ENCODE measurements at regions not wholly inside any gene's neighbourhood (a gene's known extent, or its start where the extent isn't known, plus 50 kb on each side); places are given as distances from the start of the nearest gene placed in this dataset.
A peak's percentile ranks its signal among the peaks of the same experiment; 100 is the strongest.
"Not testable (repeated sequence)": the region's sequence is repeated elsewhere in the genome, so short reads cannot be mapped to it uniquely, and the experiment has no call there.

DNA sequence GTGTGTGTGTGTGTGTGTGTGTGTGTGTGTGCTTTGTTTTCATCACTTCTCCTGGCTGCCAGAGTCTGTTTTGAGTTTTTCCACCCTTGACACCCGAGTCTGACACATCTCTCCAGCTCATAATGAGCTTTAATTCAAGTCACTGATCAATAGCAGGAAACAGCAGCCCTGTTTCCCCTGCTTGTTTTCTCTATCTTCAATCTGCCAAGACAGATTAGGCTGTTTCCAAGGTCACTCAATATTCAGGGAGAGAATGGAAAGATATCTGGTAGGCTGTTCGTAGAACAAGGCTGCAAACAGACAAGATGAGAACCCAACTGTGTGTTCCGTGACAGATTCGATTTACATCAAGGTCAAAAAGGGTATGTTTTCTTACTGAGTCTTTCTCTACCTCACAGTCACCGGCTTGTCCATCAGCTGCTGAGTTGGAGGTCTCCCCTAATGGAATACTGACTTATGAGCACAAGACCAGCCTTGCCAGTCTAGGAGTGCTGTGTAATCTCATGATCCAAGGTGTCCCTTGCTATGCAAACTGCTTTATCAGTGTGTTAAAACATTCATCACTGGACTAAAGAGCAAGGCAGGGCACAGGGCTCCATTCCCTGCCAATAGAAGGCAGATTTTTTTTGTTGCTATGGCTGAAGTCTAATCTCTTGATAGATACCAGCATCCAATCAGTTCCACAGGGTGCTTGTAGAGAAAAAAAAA, 187.9 kb upstream of the LMCD1 start:
- TF ChIP-seq CTCF (conservative IDR thresholded peaks at IDR 0.05; ENCODE audit: low read depth, low read length): no peak
- H3K4me3 ChIP-seq (ENCODE audit: low read length): no peak overlapping the region
- no peak for DNase-seq (ENCODE audit: low read depth)

- DNase-seq (ENCODE audit: low read depth); H3K4me3 ChIP-seq (ENCODE audit: low read length): not testable (repeated sequence)
These were observed 186.1 kb upstream of the LMCD1 start for GRCh38 chr3:8315526-8315925.

DNA sequence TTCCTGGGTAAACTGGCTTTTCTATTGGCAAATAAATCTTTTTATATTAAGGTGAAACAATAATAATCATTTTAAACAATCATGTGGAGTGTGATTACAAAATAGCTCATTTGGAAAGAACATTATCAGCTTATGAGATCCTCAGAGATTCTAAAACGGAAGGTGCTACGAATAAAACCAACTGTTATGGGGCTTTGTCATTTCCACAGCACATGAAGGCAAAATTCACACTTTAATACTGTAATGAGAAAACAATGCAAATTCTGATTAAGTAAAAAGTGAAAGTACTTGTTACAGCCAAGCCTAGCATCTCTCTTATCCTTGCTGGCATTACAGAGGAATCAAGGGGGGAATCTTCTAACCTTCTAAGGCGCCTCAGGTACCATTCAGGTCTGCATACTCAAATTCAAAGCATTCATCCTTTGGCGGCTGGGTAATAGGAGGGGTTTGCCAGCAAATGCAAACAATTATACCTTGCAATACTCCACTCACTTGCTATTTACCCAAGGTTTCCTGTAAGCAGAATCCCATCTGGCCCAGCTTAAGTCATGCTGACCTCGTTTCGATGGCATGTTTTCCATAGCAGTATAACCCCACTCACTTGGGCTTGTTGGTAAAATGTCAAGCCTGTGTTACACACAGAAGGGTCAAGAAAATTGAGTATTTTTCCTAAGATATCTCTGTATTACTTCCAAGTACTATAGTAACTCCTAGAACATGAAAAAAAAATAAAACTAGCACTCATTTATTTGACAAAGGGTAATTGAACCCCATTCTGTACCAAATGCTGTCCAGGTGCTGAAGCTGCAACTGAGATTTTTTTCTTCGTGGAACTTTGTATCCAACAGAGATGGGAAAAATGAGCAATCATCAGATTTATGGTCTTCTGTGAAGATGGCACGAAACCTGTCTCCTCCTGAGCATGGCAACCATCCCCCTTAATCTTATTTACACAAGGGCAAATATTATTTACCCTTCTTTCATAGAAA, 183.7 kb upstream of the LMCD1 start:
- no peak for TF ChIP-seq CTCF (conservative IDR thresholded peaks at IDR 0.05; ENCODE audit: low read depth, low read length)
- no peak for DNase-seq (ENCODE audit: low read depth)
- no peak overlapping the region for H3K4me3 ChIP-seq (ENCODE audit: low read length)

- no peak for TF ChIP-seq CTCF (conservative IDR thresholded peaks at IDR 0.05; ENCODE audit: low read depth, low read length)
- H3K4me3 ChIP-seq (ENCODE audit: low read length): no peak overlapping the region
- DNase-seq (ENCODE audit: low read depth): peak; percentile 43
These were observed 181.5 kb upstream of the LMCD1 start for GRCh38 chr3:8319935-8320634.

- DNase-seq (ENCODE audit: low read depth): no peak
- no peak overlapping the region for H3K4me3 ChIP-seq (ENCODE audit: low read length)
- TF ChIP-seq CTCF (conservative IDR thresholded peaks at IDR 0.05; ENCODE audit: low read depth, low read length): no peak
These were observed 180.7 kb upstream of the LMCD1 start for GRCh38 chr3:8320711-8321458.

DNA sequence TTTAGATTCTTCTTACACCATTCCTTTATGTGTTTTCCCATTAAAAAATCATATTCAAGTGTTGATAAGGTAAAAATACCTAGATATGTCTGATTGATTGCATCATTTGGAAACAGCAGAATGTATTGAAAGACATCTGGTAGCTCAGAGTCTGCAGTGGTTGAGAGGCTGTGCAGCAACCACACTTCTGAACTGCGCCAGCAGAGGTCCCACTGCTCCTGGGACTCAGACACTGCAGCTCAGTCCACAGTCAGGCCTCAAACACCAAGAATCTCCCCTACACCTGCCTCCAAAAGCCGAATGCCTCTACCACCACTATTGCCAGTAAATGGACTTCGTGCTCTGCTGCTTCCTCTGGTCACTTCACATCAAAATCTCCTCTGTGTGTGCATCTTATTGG, 176.9 kb upstream of the LMCD1 start:
- peak; percentile 71 for TF ChIP-seq CTCF (conservative IDR thresholded peaks at IDR 0.05; ENCODE audit: low read depth, low read length)
- H3K4me3 ChIP-seq (ENCODE audit: low read length): no peak overlapping the region
- DNase-seq (ENCODE audit: low read depth): no peak

DNA sequence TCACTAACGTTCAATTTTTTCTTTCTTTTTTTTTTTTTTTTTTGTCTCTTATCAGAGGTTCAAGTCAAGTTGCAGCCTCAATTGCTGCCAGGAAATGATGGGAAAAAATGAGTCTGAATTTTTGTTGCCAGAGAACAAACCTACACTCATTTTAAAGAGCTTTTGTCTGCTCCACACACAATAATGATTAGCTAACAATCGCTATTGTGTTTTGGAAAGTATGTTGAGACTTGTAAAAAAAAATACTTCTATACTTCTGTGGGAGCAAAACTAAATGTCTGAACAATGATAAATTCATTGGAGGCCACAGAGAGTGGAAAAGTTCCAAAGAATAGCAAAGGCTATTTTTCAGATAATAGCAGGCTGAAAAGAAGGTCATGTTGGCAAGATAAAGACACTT, 176.3 kb upstream of the LMCD1 start:
- DNase-seq (ENCODE audit: low read depth): no peak
- no peak overlapping the region for H3K4me3 ChIP-seq (ENCODE audit: low read length)
- no peak for TF ChIP-seq CTCF (conservative IDR thresholded peaks at IDR 0.05; ENCODE audit: low read depth, low read length)

DNA sequence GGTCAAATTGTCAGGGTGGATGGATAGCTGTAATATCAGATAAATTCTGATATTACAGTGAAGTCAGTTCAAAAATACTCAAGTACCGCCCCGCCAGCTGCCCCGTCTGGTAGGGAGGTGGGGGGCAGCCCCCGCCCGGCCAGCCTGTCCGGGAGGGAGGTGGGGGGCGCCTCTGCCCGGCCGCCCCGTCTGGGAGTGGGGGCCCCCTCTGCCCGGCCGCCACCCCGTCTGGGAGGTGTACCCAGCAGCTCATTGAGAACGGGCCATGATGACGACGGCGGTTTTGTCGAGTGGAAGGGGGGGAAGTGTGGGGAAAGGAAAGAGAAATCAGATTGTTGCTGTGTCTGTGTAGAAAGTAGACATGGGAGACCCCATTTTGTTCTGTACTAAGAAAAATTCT, 175.8 kb upstream of the LMCD1 start:
- not testable (repeated sequence) for DNase-seq (ENCODE audit: low read depth); H3K4me3 ChIP-seq (ENCODE audit: low read length)

Data from retinal pigment epithelial cell (primary cell).